T-cell (primary cell): ENCODE measurements at regions not wholly inside any gene's neighbourhood (a gene's known extent, or its start where the extent isn't known, plus 50 kb on each side); places are given as distances from the start of the nearest gene placed in this dataset.

ENCODE experiments used
- ATAC-seq, 4 experiments: fragments of 200-7000 bp in 3 of 4; fragments of 150-1000 bp in 1 of 4; cut with Tn5 transposase; replicated peaks in 1 of 4; 1 replicate in 3 of 4; 2 replicates in 1 of 4; pipeline ENCODE4 v1.10.0; 2021; ENCODE audit warnings: moderate library complexity in 3 of 4, mild to moderate bottlenecking in 2 of 4, moderate number of reproducible peaks in 1 of 4
- CTCF ChIA-PET, 2 donors: fragments of 300-600 bp; sonication (Branson Sonifier 250); formaldehyde crosslinking; loops; one replicate each; lab custom pipeline; 2022; ENCODE audit warnings: antibody characterized with exemption in 2 of 2; lab: Charles Lee
- POLR2A ChIA-PET, 2 donors: fragments of 300-600 bp; sonication (Branson Sonifier 250); formaldehyde crosslinking; loops; one replicate each; lab custom pipeline; 2022; ENCODE audit warnings: antibody characterized with exemption in 2 of 2; lab: Charles Lee
- DNase-seq, 35 experiments: peaks; one replicate each; pipeline versions ENCODE4 v3.0.0 to v3.0.0-alpha.2; 2013 to 2023
- H3K27ac ChIP-seq: one replicate; pipeline ENCODE4 v1.5.1; 2013; ENCODE audit warnings: low read length
- H3K27me3 ChIP-seq, 2 experiments: replicated peaks in 1 of 2; 1 replicate in 1 of 2; 2 replicates in 1 of 2; pipeline versions ENCODE4 v1.6.1 to v1.7.0; 2013; ENCODE audit warnings: low read length in 1 of 2, mixed read lengths in 1 of 2; ENCODE audit not compliant: control insufficient read depth in 2 of 2, insufficient read depth in 2 of 2; ENCODE audit errors: extremely low read depth in 1 of 2
- H3K36me3 ChIP-seq, 2 donors: 1 replicate in 1 of 2; 2 replicates in 1 of 2; pipeline versions ENCODE4 v1.6.1 to v1.7.0; 2013; ENCODE audit warnings: low read length in 1 of 2; ENCODE audit not compliant: control insufficient read depth in 2 of 2, insufficient read depth in 1 of 2; ENCODE audit errors: extremely low read depth in 1 of 2
- H3K4me1 ChIP-seq, 2 experiments: 1 replicate in 1 of 2; 2 replicates in 1 of 2; pipeline versions ENCODE4 v1.6.1 to v1.7.0; 2013; ENCODE audit warnings: low read length in 2 of 2, mixed read lengths in 1 of 2; ENCODE audit not compliant: insufficient read depth in 2 of 2, control insufficient read depth in 1 of 2; ENCODE audit errors: extremely low read depth in 1 of 2
- H3K4me3 ChIP-seq, 2 donors: 1 replicate in 1 of 2; 2 replicates in 1 of 2; pipeline versions ENCODE4 v1.5.1 to v1.7.0; 2013; ENCODE audit warnings: mild to moderate bottlenecking in 2 of 2, low read length in 1 of 2, moderate library complexity in 1 of 2; ENCODE audit not compliant: control insufficient read depth in 1 of 2; ENCODE audit errors: extremely low read depth in 1 of 2
- H3K9me3 ChIP-seq: 2 replicates; pipeline ENCODE4 v1.7.0; 2013
- H3K27ac Mint-ChIP-seq, 2 donors: one replicate each; pipeline ENCODE4 v1.8.0; 2020 to 2021; ENCODE audit warnings: mild to moderate bottlenecking in 2 of 2, mixed read lengths in 2 of 2
- H3K27me3 Mint-ChIP-seq, 2 donors: one replicate each; pipeline ENCODE4 v1.8.0; 2021 to 2022; ENCODE audit warnings: mixed read lengths in 2 of 2
- H3K36me3 Mint-ChIP-seq: one replicate; pipeline ENCODE4 v1.8.0; 2021; ENCODE audit warnings: mixed read lengths
- H3K4me1 Mint-ChIP-seq, 3 donors: one replicate each; pipeline ENCODE4 v1.8.0; 2020 to 2022; ENCODE audit warnings: mixed read lengths in 3 of 3, mild to moderate bottlenecking in 1 of 3
- H3K4me3 Mint-ChIP-seq, 3 donors: one replicate each; pipeline ENCODE4 v1.8.0; 2020 to 2022; ENCODE audit warnings: mild to moderate bottlenecking in 3 of 3, mixed read lengths in 3 of 3, moderate library complexity in 3 of 3
- H3K9me3 Mint-ChIP-seq, 3 donors: one replicate each; pipeline ENCODE4 v1.8.0; 2020 to 2022; ENCODE audit warnings: mixed read lengths in 3 of 3
- WGBS: methylation state at CpG from one replicate; pipeline ENCODE4 v1.1.5; 2013; ENCODE audit warnings: missing lambda C conversion rate; ENCODE audit not compliant: insufficient coverage; 5-methylcytosine and 5-hydroxymethylcytosine counted together

- H3K9me3 ChIP-seq, result no peaks in the 10 kb centered on the region
- H3K4me3 ChIP-seq, result no peak overlapping the region
- POLR2A ChIA-PET, result no interaction called here
- Mint-ChIP-seq H3K27me3 (peaks cover 0 to 6% of the 10 kb centered on the region in 2 donors), H3K4me3 (no peak overlapping the region), H3K27ac (no peak overlapping the region), H3K4me1 (no peaks in the 10 kb centered on the region), H3K36me3 (no peaks in the 10 kb centered on the region), H3K9me3 (peaks cover 0 to 4% (median 0%) of the 10 kb centered on the region in 3 donors)
- ATAC-seq, result no peak
- CTCF ChIA-PET, result no interaction called here
- no CpG with 5 or more reads among the region's 2 CpGs for WGBS
- H3K4me1 ChIP-seq, result no peaks in the 10 kb centered on the region
- no peak overlapping the region for H3K27ac ChIP-seq
- no peaks in the 10 kb centered on the region for H3K27me3 ChIP-seq
- H3K36me3 ChIP-seq, result no peaks in the 10 kb centered on the region
- DNase-seq, result no peak
Observed at GRCh38 chr2:219976871-219977270, 349.4 kb downstream of the SLC4A3 start.

DNA sequence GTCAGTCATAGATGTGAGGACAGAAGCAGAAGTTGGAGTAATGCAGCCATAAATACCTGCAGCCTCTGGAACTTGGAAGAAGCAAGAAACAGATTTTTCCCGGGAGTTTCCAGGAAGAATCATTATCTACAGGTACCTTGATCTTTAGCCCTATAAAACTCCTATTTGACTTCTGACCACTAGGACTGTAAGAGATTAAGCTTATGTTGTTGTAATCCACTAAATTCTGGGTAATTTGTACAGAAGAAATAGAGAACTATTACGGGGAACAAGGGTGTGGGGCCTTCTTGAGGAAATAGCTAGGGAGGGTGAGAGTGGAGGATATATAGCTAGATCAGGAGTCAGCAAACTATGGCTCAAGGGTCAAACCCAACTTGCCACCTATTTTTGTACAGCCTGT is 353.2 kb downstream of the SLC4A3 start:
- ATAC-seq (no peak), DNase-seq (no peak)
- Histone ChIP-seq H3K27me3 (no peaks in the 10 kb centered on the region), H3K9me3 (no peaks in the 10 kb centered on the region), H3K36me3 (no peaks in the 10 kb centered on the region), H3K4me1 (no peaks in the 10 kb centered on the region), H3K27ac (no peak overlapping the region), H3K4me3 (no peak overlapping the region)
- Mint-ChIP-seq H3K9me3 (peaks cover 0 to under 1% (median 0%) of the 10 kb centered on the region in 3 donors), H3K27me3 (peaks cover 0 to 6% of the 10 kb centered on the region in 2 donors), H3K4me1 (no peaks in the 10 kb centered on the region), H3K4me3 (no peak overlapping the region), H3K27ac (no peak overlapping the region), H3K36me3 (no peaks in the 10 kb centered on the region)
- POLR2A ChIA-PET, result no interaction called here
- CTCF ChIA-PET, result interaction anchor here in 1 of 2 donors (1.0 kb wide), 1 partner anchor 13 kb away, joined by 3 read pairs; no protein-coding TSS in a partner anchor
- WGBS, result 60% methylated on average over 1 of the region's 2 CpGs

DNA sequence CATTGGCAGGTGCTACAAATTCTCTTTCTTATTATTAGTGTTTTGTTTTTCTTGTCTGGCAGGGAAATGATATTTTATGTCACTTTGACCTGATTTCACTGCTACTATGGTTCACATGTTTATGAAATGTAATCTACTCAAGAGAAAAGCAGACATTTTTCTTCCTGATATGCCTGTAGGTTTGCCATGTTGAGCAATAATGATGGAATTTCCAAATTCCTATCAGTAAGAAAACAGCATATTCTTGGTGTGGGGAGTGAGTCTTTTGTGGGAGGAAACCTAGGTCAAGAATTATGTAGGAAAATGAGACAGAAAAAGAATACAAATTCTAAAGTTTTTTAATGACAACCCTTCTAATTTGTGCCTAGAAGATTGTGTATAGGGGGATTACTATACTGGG is 356.4 kb downstream of the SLC4A3 start:
- Histone ChIP-seq H3K9me3 (no peaks in the 10 kb centered on the region), H3K27ac (no peak overlapping the region), H3K27me3 (peaks cover 0 to 3% of the 10 kb centered on the region in 2 experiments), H3K4me1 (no peaks in the 10 kb centered on the region), H3K4me3 (no peak overlapping the region), H3K36me3 (no peaks in the 10 kb centered on the region)
- DNase-seq, result no peak
- Mint-ChIP-seq H3K4me3 (no peak overlapping the region), H3K36me3 (no peaks in the 10 kb centered on the region), H3K9me3 (no peaks in the 10 kb centered on the region), H3K4me1 (no peaks in the 10 kb centered on the region), H3K27me3 (peaks cover 0 to 6% of the 10 kb centered on the region in 2 donors), H3K27ac (no peak overlapping the region)
- CTCF ChIA-PET, result no interaction called here
- no peak for ATAC-seq
- POLR2A ChIA-PET, result no interaction called here

DNA sequence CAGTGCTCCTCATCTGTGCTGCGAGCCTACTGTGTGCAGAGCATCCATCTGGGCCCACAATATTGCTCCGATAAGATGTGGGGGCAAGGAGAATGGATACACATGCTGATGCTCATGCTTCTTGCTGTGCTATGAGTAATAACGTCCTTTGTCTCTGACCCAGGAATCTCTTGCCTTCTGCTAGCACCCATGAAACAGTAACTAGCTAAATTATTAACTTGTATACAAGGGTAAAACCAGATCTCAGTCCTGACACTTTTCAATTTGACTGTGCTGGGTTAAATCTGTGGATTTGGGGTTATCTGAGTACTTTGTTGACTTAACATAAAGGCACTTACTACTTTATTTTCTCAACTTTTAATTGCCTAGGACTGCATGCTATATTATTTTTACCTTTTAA is 357.6 kb downstream of the SLC4A3 start:
- no peaks in the 10 kb centered on the region for H3K4me1 Mint-ChIP-seq
- WGBS, result 100% methylated on average over 1 of the region's 3 CpGs
- no peaks in the 10 kb centered on the region for H3K9me3 Mint-ChIP-seq
- H3K27me3 Mint-ChIP-seq, result peaks cover 0 to 7% of the 10 kb centered on the region in 2 donors
- Histone ChIP-seq H3K27ac (no peak overlapping the region), H3K4me1 (no peaks in the 10 kb centered on the region), H3K36me3 (no peaks in the 10 kb centered on the region), H3K4me3 (no peak overlapping the region), H3K27me3 (peaks cover 0 to 3% of the 10 kb centered on the region in 2 experiments), H3K9me3 (no peaks in the 10 kb centered on the region)
- CTCF ChIA-PET, result no interaction called here
- H3K27ac Mint-ChIP-seq, result no peak overlapping the region
- no peak overlapping the region for H3K4me3 Mint-ChIP-seq
- DNase-seq, result no peak
- POLR2A ChIA-PET, result no interaction called here
- no peak for ATAC-seq
- no peaks in the 10 kb centered on the region for H3K36me3 Mint-ChIP-seq

- peaks cover 2 to 7% of the 10 kb centered on the region in 2 donors for H3K27me3 Mint-ChIP-seq
- Histone ChIP-seq H3K4me1 (no peaks in the 10 kb centered on the region), H3K27ac (no peak overlapping the region), H3K27me3 (peaks cover 0 to 3% of the 10 kb centered on the region in 2 experiments), H3K4me3 (no peak overlapping the region), H3K9me3 (no peaks in the 10 kb centered on the region), H3K36me3 (no peaks in the 10 kb centered on the region)
- DNase-seq (no peak), ATAC-seq (no peak)
- no peak overlapping the region for H3K27ac Mint-ChIP-seq
- H3K4me3 Mint-ChIP-seq, result no peak overlapping the region
- no peaks in the 10 kb centered on the region for H3K9me3 Mint-ChIP-seq
- ChIA-PET CTCF (no interaction called here), POLR2A (no interaction called here)
- no CpG with 5 or more reads among the region's 2 CpGs for WGBS
- H3K4me1 Mint-ChIP-seq, result no peaks in the 10 kb centered on the region
- H3K36me3 Mint-ChIP-seq, result no peaks in the 10 kb centered on the region
Observed at GRCh38 chr2:219987830-219988229, 360.4 kb downstream of the SLC4A3 start.

- no peaks in the 10 kb centered on the region for H3K4me1 ChIP-seq
- H3K36me3 ChIP-seq, result no peaks in the 10 kb centered on the region
- H3K27ac ChIP-seq, result no peak overlapping the region
- H3K9me3 ChIP-seq, result no peaks in the 10 kb centered on the region
- H3K36me3 Mint-ChIP-seq, result no peaks in the 10 kb centered on the region
- DNase-seq (no peak), ATAC-seq (no peak)
- WGBS, result 84% methylated on average over 2 of the region's 7 CpGs
- POLR2A ChIA-PET, result no interaction called here
- H3K4me1 Mint-ChIP-seq, result no peaks in the 10 kb centered on the region
- H3K9me3 Mint-ChIP-seq, result no peaks in the 10 kb centered on the region
- H3K4me3 Mint-ChIP-seq, result no peak overlapping the region
- peaks cover 2 to 14% of the 10 kb centered on the region in 2 donors for H3K27me3 Mint-ChIP-seq
- peaks cover 0 to 3% of the 10 kb centered on the region in 2 experiments for H3K27me3 ChIP-seq
- H3K4me3 ChIP-seq, result no peak overlapping the region
- CTCF ChIA-PET, result no interaction called here
- no peak overlapping the region for H3K27ac Mint-ChIP-seq
Observed at GRCh38 chr2:219989744-219990143, 362.3 kb downstream of the SLC4A3 start.

DNA sequence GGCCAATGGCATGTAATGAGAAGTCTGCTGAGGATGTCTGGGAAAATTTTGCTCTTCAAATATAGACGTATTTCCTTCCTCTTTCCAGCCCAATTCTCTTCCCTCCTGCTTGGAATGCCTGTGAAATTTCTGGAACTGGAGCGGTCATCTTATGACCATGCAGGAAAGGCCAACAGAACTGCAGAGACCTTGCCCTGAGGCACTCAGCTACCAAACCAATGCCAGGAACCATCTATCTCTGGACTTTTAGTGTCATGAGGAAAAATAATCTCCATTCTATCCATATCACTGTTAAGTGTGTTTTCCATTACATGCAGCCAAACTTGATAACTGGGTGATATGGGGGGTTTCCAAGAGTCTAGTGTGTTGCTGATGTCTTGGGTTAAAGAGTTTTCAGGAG is 363.7 kb downstream of the SLC4A3 start:
- Mint-ChIP-seq H3K27me3 (peaks cover 2 to 20% of the 10 kb centered on the region in 2 donors), H3K9me3 (no peaks in the 10 kb centered on the region), H3K4me3 (no peak overlapping the region), H3K36me3 (no peaks in the 10 kb centered on the region), H3K4me1 (no peaks in the 10 kb centered on the region), H3K27ac (no peak overlapping the region)
- CTCF ChIA-PET, result no interaction called here
- Histone ChIP-seq H3K4me1 (no peaks in the 10 kb centered on the region), H3K4me3 (no peak overlapping the region), H3K9me3 (no peaks in the 10 kb centered on the region), H3K36me3 (no peaks in the 10 kb centered on the region), H3K27ac (no peak overlapping the region), H3K27me3 (peaks cover 0 to 3% of the 10 kb centered on the region in 2 experiments)
- DNase-seq (no peak), ATAC-seq (no peak)
- no CpG with 5 or more reads among the region's 2 CpGs for WGBS
- POLR2A ChIA-PET, result no interaction called here
